Neural cell (in vitro differentiated cells): ENCODE measurements at regions not wholly inside any gene's neighbourhood (a gene's known extent, or its start where the extent isn't known, plus 50 kb on each side); places are given as distances from the start of the nearest gene placed in this dataset.

Experiments used
- CTCF ChIP-seq: fragments of 450-650 bp; IDR thresholded peaks from 2 replicates; pipeline ENCODE4 v1.5.1; 2014; ENCODE audit warnings: antibody characterized with exemption, mild to moderate bottlenecking, moderate library complexity; ENCODE audit not compliant: poor library complexity, severe bottlenecking
- POLR2AphosphoS5 ChIP-seq: IDR thresholded peaks from 2 replicates; pipeline ENCODE4 v1.6.1; 2012
- REST ChIP-seq: IDR thresholded peaks from 2 replicates; pipeline ENCODE4 v1.6.1; 2012; ENCODE audit warnings: borderline replicate concordance
- TAF1 ChIP-seq: IDR thresholded peaks from 2 replicates; pipeline ENCODE4 v1.6.1; 2012; ENCODE audit warnings: low read depth

GRCh38 chr10:70952921-70953320 is 64.6 kb upstream of the PCBD1 start:
- no peak for TF ChIP-seq CTCF
- no peak for TF ChIP-seq REST
- TF ChIP-seq POLR2AphosphoS5, result no peak
- no peak for TF ChIP-seq TAF1
